ENCODE measurements at regions not wholly inside any gene's neighbourhood (a gene's known extent, or its start where the extent isn't known, plus 50 kb on each side); places are given as distances from the start of the nearest gene placed in this dataset.

DNA sequence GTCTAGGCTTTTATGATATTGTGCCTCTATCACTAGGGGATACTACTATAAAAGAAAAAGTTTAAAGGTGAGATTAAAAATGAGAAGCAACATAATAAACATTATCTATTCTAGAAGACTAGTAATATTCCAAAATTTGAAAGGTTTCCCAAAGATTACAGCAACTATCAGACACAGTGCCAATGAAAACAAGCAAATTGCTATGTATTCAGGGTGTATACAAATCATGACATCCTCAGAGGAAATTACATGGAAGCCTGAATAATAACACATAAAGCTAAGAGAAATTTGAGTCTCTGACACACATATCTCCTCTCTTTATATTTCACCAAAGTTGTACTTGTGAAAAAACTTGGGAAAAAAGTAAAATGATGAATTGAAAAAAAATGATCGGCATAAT lies 327.0 kb downstream of the SEC23A start:
- DNase-seq (ENCODE audit: low spot score), result no peak

DNA sequence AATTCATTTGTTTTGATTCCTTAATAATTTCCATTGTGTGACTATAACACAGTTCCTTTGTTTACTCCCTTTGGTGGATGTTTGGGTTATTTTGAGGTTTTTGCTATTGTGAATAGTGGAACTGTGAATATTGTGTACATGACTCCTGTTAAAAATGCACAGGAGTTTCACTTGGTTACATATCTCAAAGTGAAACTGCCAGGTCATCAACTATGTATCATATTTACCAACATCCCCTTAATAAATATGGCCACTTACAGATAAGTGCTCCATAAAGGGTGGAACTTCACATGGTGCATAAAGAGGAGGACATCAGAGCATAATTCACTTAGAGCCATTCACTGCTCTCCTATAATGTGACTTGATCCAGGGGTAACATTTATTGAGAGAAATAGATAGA lies 328.9 kb downstream of the SEC23A start:
- no peak for DNase-seq (ENCODE audit: low spot score)
- TF ChIP-seq, protein P1, sequence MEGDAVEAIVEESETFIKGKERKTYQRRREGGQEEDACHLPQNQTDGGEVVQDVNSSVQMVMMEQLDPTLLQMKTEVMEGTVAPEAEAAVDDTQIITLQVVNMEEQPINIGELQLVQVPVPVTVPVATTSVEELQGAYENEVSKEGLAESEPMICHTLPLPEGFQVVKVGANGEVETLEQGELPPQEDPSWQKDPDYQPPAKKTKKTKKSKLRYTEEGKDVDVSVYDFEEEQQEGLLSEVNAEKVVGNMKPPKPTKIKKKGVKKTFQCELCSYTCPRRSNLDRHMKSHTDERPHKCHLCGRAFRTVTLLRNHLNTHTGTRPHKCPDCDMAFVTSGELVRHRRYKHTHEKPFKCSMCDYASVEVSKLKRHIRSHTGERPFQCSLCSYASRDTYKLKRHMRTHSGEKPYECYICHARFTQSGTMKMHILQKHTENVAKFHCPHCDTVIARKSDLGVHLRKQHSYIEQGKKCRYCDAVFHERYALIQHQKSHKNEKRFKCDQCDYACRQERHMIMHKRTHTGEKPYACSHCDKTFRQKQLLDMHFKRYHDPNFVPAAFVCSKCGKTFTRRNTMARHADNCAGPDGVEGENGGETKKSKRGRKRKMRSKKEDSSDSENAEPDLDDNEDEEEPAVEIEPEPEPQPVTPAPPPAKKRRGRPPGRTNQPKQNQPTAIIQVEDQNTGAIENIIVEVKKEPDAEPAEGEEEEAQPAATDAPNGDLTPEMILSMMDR (IDR thresholded peaks at IDR 0.05; ENCODE audit: extremely low read depth, missing control alignments), result no peak

More for the DNA sequence above, 327.0 kb downstream of the SEC23A start:
- TF ChIP-seq, protein P1 (IDR thresholded peaks at IDR 0.05; ENCODE audit: extremely low read depth, missing control alignments), result no peak

DNA sequence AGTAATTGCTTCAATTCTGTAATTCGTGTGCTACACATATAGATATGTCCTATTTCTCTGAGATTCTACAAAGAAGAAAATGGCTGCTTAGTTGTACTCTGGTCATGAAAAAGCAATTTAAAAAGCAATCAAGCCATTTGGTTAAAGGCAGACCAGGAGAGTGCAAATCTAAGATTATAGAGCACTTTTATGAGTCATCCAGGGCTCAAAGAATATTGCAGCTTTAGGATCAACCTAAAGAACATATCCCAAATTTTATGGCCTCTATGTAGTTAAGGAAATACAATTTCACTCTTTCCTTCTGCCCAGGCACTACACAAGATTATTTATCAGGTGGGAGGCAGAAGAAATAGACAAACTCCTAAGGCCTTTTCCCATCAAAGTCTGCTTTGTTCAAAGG lies 332.8 kb downstream of the SEC23A start:
- DNase-seq (ENCODE audit: low spot score), result no peak
- TF ChIP-seq, protein P1 (IDR thresholded peaks at IDR 0.05; ENCODE audit: extremely low read depth, missing control alignments), result no peak

DNA sequence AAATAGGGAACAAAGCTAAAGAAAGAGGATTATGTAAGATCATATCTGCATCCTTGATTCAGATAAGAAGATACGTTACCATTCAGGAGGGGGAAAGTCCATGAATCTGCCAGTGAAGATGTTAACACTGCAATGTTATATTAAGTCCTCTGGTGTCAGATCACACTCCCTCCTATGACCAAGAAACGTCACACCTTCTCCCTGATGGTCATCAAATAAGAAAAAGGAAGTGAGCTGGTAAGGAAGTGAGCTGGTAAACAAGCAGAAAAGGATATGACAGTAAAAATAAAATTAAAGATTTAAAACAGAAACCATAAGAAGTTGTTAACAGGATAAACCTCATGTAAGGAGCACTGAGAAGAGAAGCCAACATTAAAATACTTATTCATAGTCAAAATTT lies 340.2 kb downstream of the SEC23A start:
- TF ChIP-seq, protein P1 (IDR thresholded peaks at IDR 0.05; ENCODE audit: extremely low read depth, missing control alignments), result no peak
- no peak for DNase-seq (ENCODE audit: low spot score)

DNA sequence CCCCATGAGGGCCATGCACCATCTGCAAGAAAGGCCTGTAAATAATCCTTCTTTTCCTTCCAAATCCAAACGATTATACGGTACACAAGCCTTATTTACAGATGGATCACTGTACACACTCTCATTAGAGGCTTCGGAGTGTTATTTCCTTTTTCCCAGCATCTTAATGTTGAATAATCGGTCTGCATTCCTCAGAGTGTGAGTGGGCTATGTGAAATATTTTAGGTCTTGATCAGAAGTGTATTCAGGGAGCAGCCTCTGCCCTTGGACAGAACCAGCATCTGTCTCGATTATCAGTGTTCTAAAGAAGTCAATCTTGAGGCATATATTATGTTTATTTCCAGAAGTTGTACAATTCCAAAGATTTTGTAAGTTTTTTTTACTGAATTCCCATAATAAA lies 340.6 kb downstream of the SEC23A start:
- TF ChIP-seq, protein P1 (IDR thresholded peaks at IDR 0.05; ENCODE audit: extremely low read depth, missing control alignments), result no peak
- DNase-seq (ENCODE audit: low spot score), result no peak

DNA sequence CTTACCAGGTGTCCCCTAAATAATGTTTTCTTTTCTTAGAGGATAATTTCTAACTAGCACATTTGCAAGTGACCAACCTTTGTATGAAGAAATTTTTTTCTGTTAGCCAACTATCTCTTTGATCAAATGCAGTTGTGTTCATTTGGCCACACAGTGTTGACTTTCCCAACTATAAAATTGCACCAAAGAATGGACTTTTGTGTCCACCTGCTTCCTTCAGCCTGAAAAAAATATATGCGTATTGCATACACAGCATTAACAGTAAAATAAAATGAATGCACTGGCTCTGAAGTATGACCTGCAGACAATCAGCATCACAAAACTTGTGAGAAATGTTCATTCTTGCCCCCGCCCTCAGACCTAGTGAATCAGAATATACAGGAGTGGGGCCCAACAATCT lies 342.0 kb downstream of the SEC23A start:
- TF ChIP-seq, protein P1 (IDR thresholded peaks at IDR 0.05; ENCODE audit: extremely low read depth, missing control alignments), result no peak
- DNase-seq (ENCODE audit: low spot score), result no peak

DNA sequence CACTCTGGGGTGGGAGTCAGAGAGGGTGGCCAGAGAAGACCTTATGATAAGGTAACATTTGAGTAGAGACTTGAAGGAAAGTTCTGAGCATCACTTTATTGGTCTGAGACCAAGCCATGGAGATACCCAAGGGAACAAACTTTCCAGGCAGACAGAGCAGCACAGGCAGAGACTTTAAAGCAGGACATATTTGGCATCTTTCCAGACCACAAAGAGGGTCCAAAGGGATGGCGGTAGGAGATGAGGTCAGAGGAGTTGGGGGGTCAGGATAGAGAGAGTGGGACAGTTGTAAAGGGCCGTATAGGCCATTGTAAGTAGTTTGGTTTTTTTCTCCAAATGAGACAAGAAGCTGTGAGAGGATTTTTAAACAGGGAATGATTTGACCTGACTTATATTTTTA lies 344.4 kb downstream of the SEC23A start:
- DNase-seq (ENCODE audit: low spot score), result no peak
- TF ChIP-seq, protein P1 (IDR thresholded peaks at IDR 0.05; ENCODE audit: extremely low read depth, missing control alignments), result no peak

Measured in GM20000 (cell line).